ENCODE measurements at regions not wholly inside any gene's neighbourhood (a gene's known extent, or its start where the extent isn't known, plus 50 kb on each side); places are given as distances from the start of the nearest gene placed in this dataset.

GRCh38 chr14:97346675-97347074 lies 549.5 kb downstream of the VRK1 start:
- TF ChIP-seq CTCF (IDR thresholded peaks at IDR 0.05; ENCODE audit: poor library complexity, severe bottlenecking) (no peak), EZH2 (IDR thresholded peaks at IDR 0.05; ENCODE audit: borderline replicate concordance, insufficient read depth, low read length, poor library complexity, severe bottlenecking) (no peak), POLR2AphosphoS5 (IDR thresholded peaks at IDR 0.05) (no peak)

Data from neural cell (in vitro differentiated cells).